CD14-positive monocyte (primary cell): ENCODE measurements at regions not wholly inside any gene's neighbourhood (a gene's known extent, or its start where the extent isn't known, plus 50 kb on each side); places are given as distances from the start of the nearest gene placed in this dataset.

Experiments
- DNase-seq, 3 donors: peaks; one replicate each; pipeline ENCODE4 v3.0.0-alpha.2; 2011 to 2022
- H2AFZ ChIP-seq: 2 replicates; pipeline ENCODE4 v1.6.0; 2012; ENCODE audit warnings: mild to moderate bottlenecking, low read depth, low read length, inconsistent platforms; ENCODE audit not compliant: insufficient read depth, poor library complexity, severe bottlenecking
- H3K27ac ChIP-seq, 2 donors: 1 replicate in 1 of 2; 2 replicates in 1 of 2; pipeline ENCODE4 v1.5.1; 2012 to 2013; ENCODE audit warnings: low read length in 2 of 2, control low read depth in 1 of 2, inconsistent platforms in 1 of 2, low read depth in 1 of 2, mild to moderate bottlenecking in 1 of 2
- H3K27me3 ChIP-seq, 2 donors: one replicate each; pipeline versions ENCODE4 v1.6.0 to v1.6.1; 2011 to 2013; ENCODE audit warnings: low read length in 2 of 2; ENCODE audit not compliant: control insufficient read depth in 2 of 2, insufficient read depth in 2 of 2
- H3K36me3 ChIP-seq, 2 donors: replicated peaks in 1 of 2; 1 replicate in 1 of 2; 2 replicates in 1 of 2; pipeline versions ENCODE4 v1.5.1 to v1.6.1; 2012 to 2013; ENCODE audit warnings: low read length in 2 of 2, control low read depth in 1 of 2, inconsistent platforms in 1 of 2, mild to moderate bottlenecking in 1 of 2; ENCODE audit not compliant: insufficient read depth in 2 of 2, control insufficient read depth in 1 of 2
- H3K4me1 ChIP-seq, 2 donors: 1 replicate in 1 of 2; 2 replicates in 1 of 2; pipeline versions ENCODE4 v1.5.1 to v1.6.1; 2012 to 2013; ENCODE audit warnings: low read length in 2 of 2, control low read depth in 1 of 2, inconsistent platforms in 1 of 2, mild to moderate bottlenecking in 1 of 2, moderate library complexity in 1 of 2; ENCODE audit not compliant: insufficient read depth in 2 of 2, control insufficient read depth in 1 of 2
- H3K4me2 ChIP-seq: replicated peaks from 2 replicates; pipeline ENCODE3; 2012; ENCODE audit warnings: low read length, moderate library complexity, mild to moderate bottlenecking; ENCODE audit not compliant: poor library complexity, severe bottlenecking; ENCODE audit errors: extremely low read depth
- H3K4me3 ChIP-seq, 3 experiments: fragments of 200-600 bp in 1 of 3; sonication (generic) in 1 of 3; replicated peaks in 1 of 3; 1 replicate in 2 of 3; 2 replicates in 1 of 3; pipeline ENCODE4 v1.5.1; 2011 to 2013; ENCODE audit warnings: low read length in 3 of 3, mild to moderate bottlenecking in 3 of 3, control low read depth in 2 of 3, low read depth in 2 of 3, inconsistent platforms in 1 of 3, moderate library complexity in 1 of 3
- H3K79me2 ChIP-seq: 2 replicates; pipeline ENCODE4 v1.6.0; 2012; ENCODE audit warnings: mild to moderate bottlenecking, control low read depth, inconsistent platforms, low read length, moderate library complexity; ENCODE audit not compliant: insufficient read depth
- H3K9ac ChIP-seq: 2 replicates; pipeline ENCODE4 v1.6.0; 2017; ENCODE audit warnings: low read length, mild to moderate bottlenecking; ENCODE audit not compliant: insufficient read depth, poor library complexity, severe bottlenecking
- H3K9me3 ChIP-seq, 2 donors: replicated peaks in 1 of 2; 1 replicate in 1 of 2; 2 replicates in 1 of 2; pipeline versions ENCODE4 v1.5.1 to v1.6.1; 2012 to 2013; ENCODE audit warnings: low read length in 2 of 2, control low read depth in 1 of 2; ENCODE audit not compliant: control insufficient read depth in 1 of 2, insufficient read depth in 1 of 2
- H4K20me1 ChIP-seq: 2 replicates; pipeline ENCODE4 v1.6.0; 2012; ENCODE audit warnings: mild to moderate bottlenecking, low read length, control low read depth, moderate library complexity; ENCODE audit not compliant: insufficient read depth
- H3K27ac Mint-ChIP-seq, 7 donors: one replicate each; pipeline ENCODE4 v1.8.0; 2020; ENCODE audit warnings: mild to moderate bottlenecking in 7 of 7, mixed read lengths in 7 of 7, moderate library complexity in 6 of 7, inconsistent platforms in 2 of 7
- H3K27me3 Mint-ChIP-seq, 3 donors: one replicate each; pipeline ENCODE4 v1.8.0; 2021 to 2022; ENCODE audit warnings: low read depth in 3 of 3, mild to moderate bottlenecking in 3 of 3, mixed read lengths in 3 of 3, moderate library complexity in 3 of 3, inconsistent platforms in 1 of 3
- H3K36me3 Mint-ChIP-seq, 2 donors: one replicate each; pipeline ENCODE4 v1.8.0; 2020; ENCODE audit warnings: mixed read lengths in 2 of 2, inconsistent platforms in 1 of 2, mild to moderate bottlenecking in 1 of 2
- H3K4me1 Mint-ChIP-seq: one replicate; pipeline ENCODE4 v1.8.0; 2020; ENCODE audit warnings: mild to moderate bottlenecking, mixed read lengths
- H3K4me3 Mint-ChIP-seq, 2 donors: one replicate each; pipeline ENCODE4 v1.8.0; 2020; ENCODE audit warnings: mild to moderate bottlenecking in 2 of 2, mixed read lengths in 2 of 2, moderate library complexity in 1 of 2
- H3K9me3 Mint-ChIP-seq, 7 donors: one replicate each; pipeline ENCODE4 v1.8.0; 2020 to 2022; ENCODE audit warnings: mixed read lengths in 7 of 7, mild to moderate bottlenecking in 6 of 7, moderate library complexity in 6 of 7, inconsistent platforms in 2 of 7
- CTCF ChIP-seq: fragments of 200-600 bp; IDR thresholded peaks from one replicate; pipeline ENCODE4 v1.8.0; 2022; ENCODE audit warnings: antibody characterized with exemption, mild to moderate bottlenecking
- WGBS: methylation state at CpG from one replicate; pipeline ENCODE4 v1.1.5; 2013; ENCODE audit warnings: missing lambda C conversion rate; ENCODE audit not compliant: insufficient coverage; 5-methylcytosine and 5-hydroxymethylcytosine counted together
- intact Hi-C, 2 donors: fragments of 100-400 bp; cut with micrococcal nuclease; formaldehyde crosslinking; loops; one replicate each; pipeline versions ENCODE4 v1.15.0 to v1.15.1; 2023

DNA sequence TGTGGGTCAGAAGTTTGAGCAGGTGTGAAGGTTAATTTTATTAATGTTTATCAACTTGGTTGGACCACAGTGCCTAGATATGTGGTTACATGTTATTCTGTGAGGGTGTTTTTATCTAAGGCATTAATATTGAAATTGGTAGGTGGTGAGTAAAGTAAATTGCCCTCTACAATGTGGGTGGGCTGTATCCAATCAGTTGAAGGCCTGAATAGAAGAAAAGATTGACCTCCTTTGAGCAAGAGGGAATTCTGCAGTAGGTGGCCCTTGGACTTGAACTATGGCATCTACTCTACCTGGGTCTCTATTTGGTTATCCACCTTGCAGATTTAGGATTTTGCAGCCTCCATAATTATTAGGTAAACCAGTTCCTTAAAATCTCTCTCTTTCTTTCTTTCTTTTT, 356.8 kb upstream of the EEF2KMT start:
- Histone ChIP-seq H3K27ac (no peak overlapping the region), H3K9ac (no peak overlapping the region), H3K27me3 (no peaks in the 10 kb centered on the region), H3K36me3 (no peaks in the 10 kb centered on the region), H3K4me1 (no peaks in the 10 kb centered on the region), H3K4me2 (no peak overlapping the region), H3K79me2 (no peaks in the 10 kb centered on the region), H4K20me1 (no peaks in the 10 kb centered on the region), H2AFZ (no peak overlapping the region), H3K9me3 (no peaks in the 10 kb centered on the region), H3K4me3 (no peak overlapping the region)
- no peak for DNase-seq
- Mint-ChIP-seq H3K9me3 (peaks cover 0 to 2% (median 0%) of the 10 kb centered on the region in 7 donors), H3K27ac (no peak overlapping the region), H3K36me3 (no peaks in the 10 kb centered on the region), H3K4me1 (no peaks in the 10 kb centered on the region), H3K27me3 (peaks cover 0 to 9% (median 7%) of the 10 kb centered on the region in 3 donors), H3K4me3 (no peak overlapping the region)
- TF ChIP-seq CTCF, result no peak
- intact Hi-C loops, result no loop called here

GRCh38 chr16:5451641-5452040, 354.0 kb upstream of the EEF2KMT start:
- Histone ChIP-seq H3K79me2 (no peaks in the 10 kb centered on the region), H3K27me3 (no peaks in the 10 kb centered on the region), H4K20me1 (no peaks in the 10 kb centered on the region), H2AFZ (no peak overlapping the region), H3K4me1 (no peaks in the 10 kb centered on the region), H3K27ac (no peak overlapping the region), H3K4me2 (no peak overlapping the region), H3K4me3 (no peak overlapping the region), H3K36me3 (no peaks in the 10 kb centered on the region), H3K9me3 (no peaks in the 10 kb centered on the region), H3K9ac (no peak overlapping the region)
- 35% methylated on average over 6 of the region's 7 CpGs for WGBS
- peaks cover 0 to 7% (median 2%) of the 10 kb centered on the region in 7 donors for H3K9me3 Mint-ChIP-seq
- no peak overlapping the region for H3K4me3 Mint-ChIP-seq
- intact Hi-C loops, result no loop called here
- no peak overlapping the region for H3K27ac Mint-ChIP-seq
- DNase-seq, result no peak
- no peaks in the 10 kb centered on the region for H3K4me1 Mint-ChIP-seq
- no peaks in the 10 kb centered on the region for H3K36me3 Mint-ChIP-seq
- H3K27me3 Mint-ChIP-seq, result peaks cover 2 to 9% (median 7%) of the 10 kb centered on the region in 3 donors
- no peak for TF ChIP-seq CTCF
